ENCODE measurements at regions not wholly inside any gene's neighbourhood (a gene's known extent, or its start where the extent isn't known, plus 50 kb on each side); places are given as distances from the start of the nearest gene placed in this dataset.

DNA sequence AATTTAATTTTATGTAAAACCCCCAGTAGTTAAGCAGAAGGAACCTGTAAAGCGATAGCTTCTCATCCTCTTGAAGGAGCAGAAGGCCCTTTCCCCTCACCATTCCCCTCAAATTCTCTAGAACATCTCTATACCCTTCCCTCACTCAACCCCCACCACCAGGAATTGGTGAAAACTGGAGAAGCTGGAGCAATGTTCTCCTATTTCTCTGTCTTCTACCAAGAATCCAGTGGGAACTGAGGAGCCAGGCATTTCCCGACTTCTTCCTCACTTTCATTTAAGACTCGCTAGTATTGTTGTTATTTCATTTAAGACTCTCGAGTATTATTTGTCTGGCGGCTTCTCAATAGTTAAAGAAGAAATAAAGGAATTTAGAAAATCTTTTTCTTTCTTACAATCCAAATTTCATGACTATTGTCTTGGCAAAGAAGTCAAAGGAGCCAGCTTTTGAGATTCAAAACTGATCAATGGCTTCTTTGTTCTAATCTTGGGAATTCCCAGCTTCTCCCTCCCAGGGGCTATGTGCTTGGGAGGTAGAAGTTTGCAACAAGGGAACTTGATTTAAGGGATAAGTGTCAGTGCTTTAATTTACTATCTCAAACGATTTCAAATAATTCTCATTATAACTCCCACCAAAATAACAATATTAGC is 253.3 kb upstream of the ADGRL2 start:
- no peak for TF ChIP-seq POLR2A (IDR thresholded peaks at IDR 0.05)
- no peak for TF ChIP-seq CTCF (IDR thresholded peaks at IDR 0.05)
